GM19397 (cell line): ENCODE measurements at regions not wholly inside any gene's neighbourhood (a gene's known extent, or its start where the extent isn't known, plus 50 kb on each side); places are given as distances from the start of the nearest gene placed in this dataset.

ENCODE experiments used
- ATAC-seq: cut with Tn5 transposase; IDR thresholded peaks from one replicate; pipeline ENCODE4 v1.9.1; 2021; ENCODE audit warnings: mild to moderate bottlenecking, moderate library complexity; ENCODE audit not compliant: unreplicated experiment

DNA sequence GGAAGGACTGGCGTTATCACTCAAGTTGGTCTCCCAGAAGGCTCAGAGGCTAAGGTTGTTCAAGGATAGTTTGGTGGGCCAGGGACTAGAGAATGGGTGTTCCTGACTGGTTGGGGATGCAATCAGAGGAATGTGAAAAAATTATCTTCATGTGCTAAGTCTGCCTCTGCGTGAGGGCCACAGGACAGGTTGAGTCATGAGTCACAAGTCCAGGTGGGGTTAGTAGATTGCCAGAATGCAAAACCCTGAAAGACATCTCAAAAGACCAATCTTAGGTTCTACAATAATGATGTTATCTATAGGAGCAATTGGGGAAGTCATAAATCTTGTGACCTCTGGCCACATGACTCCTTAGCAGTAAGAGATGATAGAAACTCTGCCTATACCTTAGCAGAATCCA, 220.1 kb upstream of the EEA1 start:
- no peak for ATAC-seq

DNA sequence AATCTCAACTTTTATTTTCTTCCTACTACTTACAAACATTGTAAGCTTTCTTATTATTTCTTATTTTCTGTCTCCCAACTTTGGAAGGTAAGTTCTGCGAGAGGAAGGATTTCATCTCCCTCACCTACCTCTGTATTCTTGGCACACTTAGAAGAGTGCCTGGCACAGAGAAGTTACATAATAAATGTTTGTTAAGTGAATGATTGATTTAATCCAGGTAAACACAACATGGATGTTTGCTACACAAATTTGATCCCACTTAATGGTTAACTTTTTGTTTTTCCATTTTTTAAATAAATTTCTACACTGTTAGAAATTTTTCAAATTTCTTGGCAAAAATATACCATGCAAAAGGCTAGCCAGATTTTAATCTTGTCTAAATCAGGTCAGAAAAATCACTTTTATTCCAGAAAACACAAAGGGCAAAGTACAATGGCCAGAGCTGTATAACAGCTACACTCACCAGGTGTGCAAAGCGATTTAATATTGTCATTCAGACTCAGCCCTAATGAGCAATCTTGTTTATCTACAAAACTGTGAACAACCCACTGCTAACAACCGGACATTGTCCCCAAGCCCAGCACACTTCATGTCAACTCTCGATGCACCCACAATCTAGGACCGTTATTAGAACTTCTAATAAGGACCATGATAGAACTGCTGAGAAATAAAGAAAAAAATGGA, 222.1 kb upstream of the EEA1 start:
- ATAC-seq, result no peak

DNA sequence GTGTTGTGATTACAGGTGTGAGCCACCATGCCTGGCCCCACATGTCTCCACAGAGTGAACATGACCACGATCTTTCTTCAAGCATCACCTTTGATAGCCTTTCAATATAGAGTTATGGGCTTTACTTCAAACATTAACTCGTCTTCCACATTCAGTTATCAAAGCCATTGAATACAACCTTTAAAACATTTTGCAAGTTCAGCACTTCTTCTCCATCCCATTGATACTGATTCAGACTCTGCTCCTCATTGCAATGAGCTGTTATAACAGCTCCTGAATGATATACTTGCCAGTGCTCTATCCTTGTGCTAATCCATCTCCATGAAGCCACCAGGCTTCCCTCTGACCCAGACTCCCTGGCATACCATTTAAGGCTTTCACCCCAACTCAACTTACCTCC, 223.5 kb upstream of the EEA1 start:
- no peak for ATAC-seq

DNA sequence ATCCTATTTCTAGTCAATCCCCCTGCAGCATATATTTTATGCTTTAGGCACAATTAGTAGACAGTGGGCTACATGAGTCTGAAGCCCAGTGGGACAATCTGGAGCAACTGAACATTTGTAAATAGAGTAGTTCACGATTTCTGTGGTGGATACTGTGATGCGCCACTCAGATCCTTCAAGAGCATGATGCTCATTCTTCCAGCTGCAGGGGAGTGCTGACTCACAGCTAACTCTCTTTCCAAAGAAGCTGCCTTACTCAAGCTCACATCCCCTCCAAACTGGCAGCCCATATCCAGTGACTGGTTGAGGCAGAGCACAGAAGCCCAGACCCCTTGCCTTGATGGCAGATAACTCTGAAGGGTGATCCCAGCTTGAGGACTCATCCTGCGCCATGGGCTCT, 224.2 kb upstream of the EEA1 start:
- no peak for ATAC-seq

GRCh38 chr12:93154096-93154728, 223.5 kb upstream of the NUDT4 start:
- ATAC-seq, result no peak

- ATAC-seq, result no peak
Measured at GRCh38 chr12:93154753-93155480, 222.8 kb upstream of the NUDT4 start.

DNA sequence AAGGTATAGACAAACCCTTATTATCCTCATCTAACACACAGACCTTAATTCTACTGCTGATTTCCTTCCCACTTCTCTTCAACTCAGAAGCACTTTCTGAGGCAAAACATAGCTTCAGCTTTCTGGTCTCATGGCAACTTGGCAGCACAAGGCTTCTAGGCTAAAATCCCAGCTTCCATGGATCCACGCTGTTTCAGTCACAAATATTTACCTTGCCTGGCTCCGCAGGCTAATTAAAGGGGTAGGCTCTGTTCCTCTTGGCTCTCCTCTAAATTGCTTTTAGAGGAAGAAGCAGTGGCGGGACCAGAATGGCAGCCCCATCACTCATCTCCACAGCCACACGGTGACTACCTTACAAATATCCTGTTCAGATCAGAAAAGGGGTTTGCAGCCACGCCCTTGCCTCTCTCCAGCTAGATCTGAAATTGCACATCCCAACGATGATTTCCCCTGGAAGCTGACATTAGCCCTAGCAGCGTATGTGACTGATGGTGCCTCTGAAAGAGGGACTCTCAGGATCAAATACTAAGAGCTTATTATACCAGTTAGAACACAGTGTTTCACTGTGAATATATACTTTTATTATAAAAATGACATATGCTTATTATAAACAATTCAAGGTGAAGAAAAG, 221.5 kb upstream of the NUDT4 start:
- ATAC-seq, result no peak

- no peak for ATAC-seq
Measured at GRCh38 chr12:93157279-93157678, 220.4 kb upstream of the NUDT4 start.

DNA sequence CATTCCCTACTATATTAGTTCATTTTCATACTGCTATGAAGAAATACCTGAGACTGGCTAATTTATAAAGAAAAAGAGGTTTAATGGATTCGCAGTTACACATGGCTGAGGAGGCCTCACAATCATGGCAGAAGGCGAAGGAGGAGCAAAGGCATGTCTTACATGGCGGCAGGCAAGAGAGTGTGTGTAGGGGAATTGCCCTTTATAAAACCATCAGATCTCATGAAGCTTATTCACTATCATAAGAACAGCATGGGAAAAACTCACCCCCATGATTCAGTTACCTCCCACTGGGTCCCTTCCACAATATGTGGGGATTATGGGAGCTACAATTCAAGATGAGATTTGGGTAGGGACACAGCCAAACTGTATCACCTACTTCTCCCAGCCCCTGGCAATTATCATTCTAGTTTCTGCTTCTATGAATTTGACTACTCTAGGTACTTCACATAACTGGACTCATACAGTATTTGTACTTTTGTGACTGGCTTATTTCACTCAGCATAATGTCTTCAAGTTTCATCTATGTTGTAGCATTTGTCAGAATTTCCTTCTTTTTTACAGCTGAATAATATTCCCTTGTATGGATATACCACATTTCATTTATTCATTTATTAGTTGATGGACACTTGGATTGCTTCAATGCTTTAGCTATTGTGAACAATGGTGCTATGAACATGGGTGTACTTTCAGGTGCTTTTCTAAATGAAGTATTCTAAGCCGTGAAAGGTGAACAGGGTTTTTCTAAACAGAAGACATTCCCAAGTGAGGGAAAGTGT, 219.5 kb upstream of the NUDT4 start:
- ATAC-seq, result no peak

DNA sequence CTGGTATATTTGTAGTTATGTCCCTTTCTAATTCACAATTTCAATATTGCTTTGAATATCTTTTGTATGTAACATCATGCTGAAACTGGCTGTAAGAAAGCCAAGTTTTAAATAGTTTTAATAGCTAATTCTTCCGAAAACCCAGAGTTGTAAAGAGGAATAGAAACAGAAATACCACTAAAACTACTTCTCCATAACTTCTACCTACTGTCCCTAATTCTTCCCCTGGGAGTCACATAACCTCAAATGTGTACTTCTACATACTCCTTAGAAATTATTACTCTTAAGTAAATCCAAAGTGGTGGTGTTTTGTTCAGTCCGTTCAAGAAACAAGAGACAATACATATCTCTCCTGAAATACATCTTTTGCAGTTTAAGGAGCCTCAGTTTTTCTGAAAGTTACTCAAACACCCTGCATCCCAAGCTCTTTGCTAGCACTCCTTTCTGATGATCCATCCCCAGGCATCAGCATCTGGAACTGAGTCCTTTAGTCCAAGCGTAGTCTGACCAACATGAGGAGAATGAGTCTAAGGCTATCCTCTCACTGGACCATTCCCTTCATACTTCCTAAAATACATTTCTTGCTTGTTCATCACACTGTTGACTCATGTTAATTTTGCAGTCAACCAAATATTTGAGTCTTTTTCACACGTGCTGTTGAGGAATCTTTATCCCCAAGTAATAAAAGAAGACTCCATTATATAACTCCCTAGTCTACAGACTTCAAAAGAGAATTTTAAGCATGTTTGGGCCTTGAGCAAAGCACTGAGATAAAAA, 214.3 kb upstream of the NUDT4 start:
- no peak for ATAC-seq

GRCh38 chr12:93164103-93164880, 213.4 kb upstream of the NUDT4 start:
- no peak for ATAC-seq

DNA sequence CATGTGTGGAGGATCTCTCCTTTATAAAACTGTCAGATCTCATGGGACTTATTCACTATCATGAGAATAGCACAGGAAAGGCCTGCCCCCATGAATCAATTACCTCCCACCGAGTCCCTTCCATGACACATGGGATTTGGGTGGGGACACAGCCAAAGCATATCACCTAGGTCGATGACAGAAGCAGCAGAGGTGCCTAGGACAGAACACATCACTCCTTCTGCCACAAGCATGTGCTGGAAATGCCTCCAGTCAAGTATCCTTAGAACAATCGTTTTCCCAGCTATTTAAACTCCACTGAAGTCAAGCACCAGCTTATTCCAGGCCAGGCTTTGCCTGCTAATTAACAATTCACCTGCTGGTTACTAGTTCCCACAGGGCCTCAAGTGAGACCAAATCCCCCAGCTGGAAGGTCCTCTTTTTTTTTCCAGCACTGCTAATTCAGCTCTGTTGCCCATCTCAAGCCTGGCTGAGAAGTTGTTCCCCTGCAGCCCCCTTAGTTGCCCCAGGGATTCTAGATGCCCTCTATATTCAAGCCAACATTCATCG, 212.3 kb upstream of the NUDT4 start:
- ATAC-seq, result no peak

DNA sequence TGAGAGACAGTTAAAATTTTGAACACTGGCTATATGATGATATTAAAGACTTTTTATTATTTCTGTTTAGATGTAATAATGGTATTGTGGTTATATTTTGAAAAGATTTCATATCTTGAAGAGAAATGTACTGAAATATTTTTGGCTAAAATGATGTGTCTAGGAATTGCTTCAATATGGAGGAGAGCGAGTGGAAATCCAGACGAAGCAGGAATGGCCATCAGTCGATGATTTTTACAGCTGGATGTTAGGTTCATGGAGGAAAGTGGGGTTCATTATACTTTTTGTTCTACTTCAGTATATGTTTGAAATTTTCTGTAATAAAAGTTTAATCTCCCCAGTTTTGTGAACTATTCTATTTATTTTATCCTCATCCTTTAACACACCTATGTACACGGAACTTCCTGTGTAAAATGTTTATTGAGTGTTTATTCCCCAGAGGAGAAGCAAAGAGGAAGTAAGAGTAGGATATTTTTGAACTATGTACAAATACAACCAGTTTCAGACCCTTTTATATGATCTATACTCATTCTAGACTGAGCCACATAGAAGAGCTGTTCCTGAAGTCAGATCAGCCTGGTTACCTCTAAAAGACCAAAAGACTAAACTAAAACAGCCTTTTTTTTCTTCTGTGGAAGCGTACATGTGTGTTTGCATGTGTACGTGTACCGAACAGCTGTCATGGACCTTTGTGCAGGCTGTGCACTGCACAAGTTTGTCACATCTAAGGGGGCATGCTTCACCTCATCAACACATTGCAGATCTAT, 211.0 kb upstream of the NUDT4 start:
- peak; percentile 59 for ATAC-seq

GRCh38 chr12:93167331-93167730, 210.4 kb upstream of the NUDT4 start:
- no peak for ATAC-seq

DNA sequence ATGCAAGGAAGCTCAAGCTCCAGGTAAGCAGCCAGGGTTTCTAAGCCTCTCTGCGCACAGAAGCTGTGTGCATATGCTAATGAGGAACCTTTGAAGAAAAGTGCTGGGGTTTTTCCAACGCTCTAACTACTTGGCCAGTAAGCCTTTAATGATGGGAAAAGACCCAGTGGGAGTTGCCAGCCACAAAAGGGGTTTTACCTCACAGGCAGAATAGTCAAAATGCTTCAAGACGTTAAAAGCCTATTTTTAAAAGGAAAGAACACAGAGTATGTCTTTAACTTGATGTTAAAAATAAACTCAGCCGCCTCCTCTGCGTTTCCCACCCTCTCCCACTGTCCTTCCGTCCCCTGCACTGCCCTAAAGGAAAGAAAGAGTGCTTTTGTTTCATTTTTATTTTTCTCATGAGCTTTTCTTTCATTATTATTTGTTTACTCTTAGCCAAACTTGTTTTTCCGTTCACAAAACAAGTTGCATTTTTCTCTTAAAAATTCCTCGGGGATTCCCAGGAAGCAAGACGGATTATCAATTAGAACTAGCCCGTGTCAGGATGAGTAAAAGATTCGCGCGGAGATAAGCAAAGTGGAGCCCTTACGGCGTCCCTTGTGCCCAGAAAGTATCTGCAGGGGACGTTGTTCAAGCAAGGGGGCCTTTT, 209.8 kb upstream of the NUDT4 start:
- ATAC-seq, result peak; percentile 56

DNA sequence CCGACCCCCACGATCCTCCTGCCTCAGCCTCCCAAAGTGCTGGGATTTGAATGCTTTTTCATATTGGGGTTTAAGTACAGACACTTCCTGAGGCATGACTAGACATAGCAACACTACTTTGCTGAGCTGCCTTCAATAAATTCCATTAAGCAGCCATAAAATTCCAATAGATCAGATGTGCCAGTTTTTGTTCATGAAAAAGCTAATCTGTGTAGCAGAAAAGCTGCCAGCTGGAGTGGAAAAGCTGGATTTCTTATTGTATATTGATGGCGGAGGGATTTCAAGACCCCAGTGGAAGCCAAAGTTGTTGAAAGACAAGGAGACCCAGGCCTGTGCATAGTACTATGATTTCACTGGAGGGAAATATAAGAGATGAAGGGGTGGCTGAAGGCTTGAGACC, 209.0 kb upstream of the NUDT4 start:
- no peak for ATAC-seq

- no peak for ATAC-seq
Measured at GRCh38 chr12:93169536-93169935, 208.2 kb upstream of the NUDT4 start.

DNA sequence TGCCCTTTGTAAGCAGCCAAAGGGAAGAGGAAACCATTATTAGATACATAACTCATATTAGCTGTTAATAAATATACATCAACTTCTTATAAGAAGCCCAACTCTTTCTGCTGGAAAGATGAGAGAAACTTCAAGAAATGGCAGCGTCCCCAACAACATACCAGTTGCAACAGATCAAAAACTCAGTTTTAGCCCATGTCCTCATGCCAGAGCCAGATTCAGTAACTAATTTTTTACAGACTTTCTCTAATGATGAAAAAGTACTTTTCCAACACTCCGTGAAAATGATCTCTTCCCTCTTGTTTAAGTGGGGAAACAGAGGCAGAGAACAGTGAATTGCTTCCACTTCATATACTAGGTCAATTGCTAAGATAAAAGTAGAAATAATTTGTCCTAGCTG, 206.8 kb upstream of the NUDT4 start:
- no peak for ATAC-seq
